Left ventricle myocardium inferior (tissue), 1 donor: ENCODE measurements at regions not wholly inside any gene's neighbourhood (a gene's known extent, or its start where the extent isn't known, plus 50 kb on each side); places are given as distances from the start of the nearest gene placed in this dataset.

ENCODE experiments used
- DNase-seq: peaks from one replicate; pipeline ENCODE4 v3.0.0-alpha.2; 2020
- H3K27ac ChIP-seq: fragments of 200-600 bp; replicated peaks from 2 replicates; pipeline ENCODE4 v1.8.0; 2021
- H3K27me3 ChIP-seq: fragments of 200-600 bp; 2 replicates; pipeline ENCODE4 v1.8.0; 2021; ENCODE audit warnings: low read depth
- H3K36me3 ChIP-seq: fragments of 200-600 bp; 2 replicates; pipeline ENCODE4 v1.8.0; 2021
- H3K4me1 ChIP-seq: fragments of 200-600 bp; 2 replicates; pipeline ENCODE4 v1.8.0; 2021
- H3K4me3 ChIP-seq: fragments of 200-600 bp; 2 replicates; pipeline ENCODE4 v1.8.0; 2021; ENCODE audit warnings: mild to moderate bottlenecking, moderate library complexity
- H3K9me3 ChIP-seq: fragments of 200-600 bp; replicated peaks from 2 replicates; pipeline ENCODE4 v1.8.0; 2021
- CTCF ChIP-seq: fragments of 200-600 bp; IDR thresholded peaks from 2 replicates; pipeline ENCODE4 v1.8.0; 2021; ENCODE audit warnings: antibody characterized with exemption, mild to moderate bottlenecking, borderline replicate concordance
- intact Hi-C: fragments of 100-400 bp; cut with micrococcal nuclease; formaldehyde crosslinking; loops from one replicate; pipeline ENCODE4 v1.11.0; 2022
- donor health status: DM: no; HTN: yes; CAD: no; lungs with severe emphysema.

GRCh38 chr13:81314461-81314860 is 973.5 kb upstream of the SPRY2 start:
- intact Hi-C loops, result no loop called here
- Histone ChIP-seq H3K36me3 (no peaks in the 10 kb centered on the region), H3K9me3 (peaks cover 17% of the 10 kb centered on the region), H3K4me1 (no peaks in the 10 kb centered on the region), H3K4me3 (no peak overlapping the region), H3K27me3 (no peaks in the 10 kb centered on the region), H3K27ac (no peak overlapping the region)
- DNase-seq, result no peak
- no peak for TF ChIP-seq CTCF

DNA sequence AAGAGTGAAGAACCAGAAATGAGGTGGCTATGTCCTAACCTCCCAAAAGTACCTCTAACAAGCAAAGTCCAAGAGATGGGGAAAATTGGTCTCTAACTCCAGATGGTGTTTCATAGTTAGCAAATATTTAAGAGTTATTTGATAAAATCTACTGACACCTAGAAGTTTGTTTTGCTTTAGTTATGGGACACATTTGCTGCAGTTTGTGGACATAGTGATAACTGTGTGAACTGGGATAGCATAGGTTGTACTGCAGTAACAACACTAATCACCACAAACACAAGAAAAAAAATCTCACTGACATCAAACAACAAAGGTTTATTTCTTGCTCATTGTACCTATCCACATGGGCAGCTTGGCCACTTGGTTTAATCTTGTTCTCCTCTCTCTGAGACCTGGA is 965.0 kb upstream of the SPRY2 start:
- Histone ChIP-seq H3K9me3 (no peaks in the 10 kb centered on the region), H3K36me3 (no peaks in the 10 kb centered on the region), H3K4me1 (no peaks in the 10 kb centered on the region), H3K27ac (no peak overlapping the region), H3K4me3 (no peak overlapping the region), H3K27me3 (no peaks in the 10 kb centered on the region)
- intact Hi-C loops, result no loop called here
- no peak for DNase-seq
- TF ChIP-seq CTCF, result no peak

DNA sequence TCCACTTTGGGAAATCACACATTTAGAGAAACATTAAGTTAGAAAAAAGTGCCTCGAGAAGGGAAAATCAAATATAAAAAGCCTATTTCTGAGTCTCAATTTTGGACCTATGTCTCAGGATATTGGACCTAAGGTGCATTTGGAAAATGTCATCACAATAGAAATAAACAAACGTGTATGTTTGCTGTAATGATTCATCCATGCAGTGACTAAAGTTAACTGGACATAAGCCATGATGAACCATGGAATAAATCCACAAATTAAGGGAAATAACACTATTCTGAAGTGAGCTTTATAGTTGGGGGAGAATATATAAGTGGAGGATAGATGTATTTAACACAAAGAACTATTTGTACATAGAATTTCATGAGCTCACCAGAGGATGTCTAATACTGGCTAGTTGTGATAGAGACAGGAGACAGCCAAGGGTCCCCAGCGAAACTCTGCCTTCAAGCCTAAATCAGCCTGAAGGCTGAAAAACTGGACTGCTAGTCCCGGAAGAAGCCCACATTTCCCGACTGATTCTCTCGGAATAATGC is 963.3 kb upstream of the SPRY2 start:
- H3K27me3 ChIP-seq, result no peaks in the 10 kb centered on the region
- no peaks in the 10 kb centered on the region for H3K9me3 ChIP-seq
- intact Hi-C loops, result no loop called here
- no peak for DNase-seq
- TF ChIP-seq CTCF, result no peak
- H3K27ac ChIP-seq, result no peak overlapping the region
- no peak overlapping the region for H3K4me3 ChIP-seq
- no peaks in the 10 kb centered on the region for H3K36me3 ChIP-seq
- H3K4me1 ChIP-seq, result no peaks in the 10 kb centered on the region

GRCh38 chr13:81302677-81303076 is 961.8 kb upstream of the SPRY2 start:
- DNase-seq, result no peak
- intact Hi-C loops, result no loop called here
- Histone ChIP-seq H3K27ac (no peak overlapping the region), H3K27me3 (no peaks in the 10 kb centered on the region), H3K4me1 (no peaks in the 10 kb centered on the region), H3K4me3 (no peak overlapping the region), H3K9me3 (no peaks in the 10 kb centered on the region), H3K36me3 (no peaks in the 10 kb centered on the region)
- TF ChIP-seq CTCF, result no peak

GRCh38 chr13:81302125-81302524 is 961.2 kb upstream of the SPRY2 start:
- TF ChIP-seq CTCF, result no peak

GRCh38 chr13:81295177-81295576 is 954.3 kb upstream of the SPRY2 start:
- intact Hi-C loops, result no loop called here
- TF ChIP-seq CTCF, result no peak
- Histone ChIP-seq H3K27ac (no peak overlapping the region), H3K36me3 (no peaks in the 10 kb centered on the region), H3K27me3 (no peaks in the 10 kb centered on the region), H3K9me3 (no peaks in the 10 kb centered on the region), H3K4me1 (no peaks in the 10 kb centered on the region), H3K4me3 (no peak overlapping the region)
- no peak for DNase-seq

More at GRCh38 chr13:81302125-81302524, 961.2 kb upstream of the SPRY2 start:
- no peak overlapping the region for H3K4me3 ChIP-seq
- DNase-seq, result no peak
- H3K27ac ChIP-seq, result no peak overlapping the region
- H3K27me3 ChIP-seq, result no peaks in the 10 kb centered on the region
- H3K4me1 ChIP-seq, result no peaks in the 10 kb centered on the region
- no peaks in the 10 kb centered on the region for H3K36me3 ChIP-seq
- no peaks in the 10 kb centered on the region for H3K9me3 ChIP-seq
- intact Hi-C loops, result no loop called here
